ENCODE measurements at regions not wholly inside any gene's neighbourhood (a gene's known extent, or its start where the extent isn't known, plus 50 kb on each side); places are given as distances from the start of the nearest gene placed in this dataset.

GRCh38 chr1:218823291-218823900 lies 350.3 kb upstream of the LYPLAL1 start:
- DNase-seq (ENCODE audit: low spot score): no peak

DNA sequence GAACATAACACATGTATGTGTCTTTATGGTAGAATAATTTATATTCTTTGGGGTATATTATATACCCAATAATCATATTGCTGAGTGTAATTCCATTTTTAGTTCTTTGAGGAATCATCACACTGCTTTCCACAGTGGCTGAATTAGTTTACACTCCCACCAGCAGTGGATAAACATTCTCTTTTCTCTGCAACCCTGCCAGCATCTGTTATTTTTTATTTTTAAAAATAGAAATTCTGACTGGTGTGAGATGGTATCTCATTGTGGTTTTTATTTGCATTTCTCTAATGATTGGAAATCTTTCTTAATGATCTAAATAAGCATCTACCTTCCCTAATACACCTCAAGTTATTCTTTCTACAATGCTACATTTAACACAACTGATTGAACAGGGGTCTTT lies 346.2 kb upstream of the LYPLAL1 start:
- no peak for DNase-seq (ENCODE audit: low spot score)

- DNase-seq (ENCODE audit: low spot score): no peak
Observed at GRCh38 chr1:218828125-218828650, 345.5 kb upstream of the LYPLAL1 start.

GRCh38 chr1:218829097-218829496 lies 344.6 kb upstream of the LYPLAL1 start:
- DNase-seq (ENCODE audit: low spot score): no peak

- no peak for DNase-seq (ENCODE audit: low spot score)
Observed at GRCh38 chr1:218835609-218836008, 338.1 kb upstream of the LYPLAL1 start.

DNA sequence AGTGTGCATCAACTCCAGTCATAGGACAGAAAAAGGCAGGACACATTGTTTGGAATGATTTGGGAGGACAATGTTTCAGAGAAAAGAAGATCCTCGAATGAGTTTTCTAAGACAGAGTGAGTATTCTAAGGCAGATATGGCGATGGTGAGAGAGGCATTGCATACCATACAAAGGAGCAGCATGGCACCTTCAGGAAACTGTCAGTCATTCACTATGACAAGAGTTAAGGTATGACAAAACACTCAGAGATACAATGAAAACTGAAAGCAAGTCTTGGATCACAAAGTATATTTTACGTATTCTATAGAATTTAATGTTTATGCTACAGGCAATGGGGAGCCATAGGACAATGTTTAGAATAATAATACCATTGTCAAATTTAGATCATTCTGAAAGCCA lies 337.4 kb upstream of the LYPLAL1 start:
- no peak for DNase-seq (ENCODE audit: low spot score)

DNA sequence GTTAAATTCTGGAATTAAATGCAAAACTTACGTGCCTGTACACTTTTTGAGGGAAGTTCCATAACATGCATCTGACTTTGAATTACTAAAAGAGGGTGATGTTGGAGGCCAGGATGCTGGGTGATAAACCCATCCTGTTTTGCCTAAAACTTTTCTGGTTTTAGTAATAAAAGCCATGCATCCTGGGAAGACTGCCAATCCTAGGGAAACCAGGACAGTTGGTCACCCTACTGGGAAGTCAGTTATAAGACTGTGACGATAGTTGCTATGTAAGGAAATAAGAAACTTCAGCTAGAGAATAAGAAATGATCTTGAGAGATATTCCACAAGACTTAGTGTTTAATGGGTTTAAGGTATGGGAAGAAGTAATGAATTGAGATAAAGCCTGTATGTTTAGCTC lies 336.6 kb upstream of the LYPLAL1 start:
- no peak for DNase-seq (ENCODE audit: low spot score)

DNA sequence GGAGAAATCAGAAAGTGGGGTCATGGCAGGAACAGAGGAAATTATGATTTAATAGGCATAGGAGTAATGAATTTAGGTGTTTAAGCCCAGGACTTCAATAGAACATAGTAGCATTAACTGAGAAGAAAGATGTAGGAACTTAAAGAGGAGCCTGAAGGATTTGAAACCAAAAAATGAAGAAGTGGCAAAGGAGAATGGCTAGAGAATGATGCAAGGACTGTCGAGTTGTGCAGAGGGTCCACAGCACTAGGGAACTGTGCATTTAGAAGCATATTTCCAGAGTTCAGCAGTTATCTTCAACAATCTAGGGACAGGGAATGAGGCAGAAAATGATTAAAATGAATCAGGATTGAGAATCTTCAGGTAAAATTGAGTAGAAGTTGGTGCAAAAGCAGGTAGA lies 328.1 kb upstream of the LYPLAL1 start:
- no peak for DNase-seq (ENCODE audit: low spot score)

- DNase-seq (ENCODE audit: low spot score): no peak
Observed at GRCh38 chr1:218846181-218846580, 327.5 kb upstream of the LYPLAL1 start.

GRCh38 chr1:218847089-218847768 lies 326.4 kb upstream of the LYPLAL1 start:
- DNase-seq (ENCODE audit: low spot score): no peak

GRCh38 chr1:218848009-218848408 lies 325.7 kb upstream of the LYPLAL1 start:
- no peak for DNase-seq (ENCODE audit: low spot score)

GRCh38 chr1:218850367-218850766 lies 323.3 kb upstream of the LYPLAL1 start:
- no peak for DNase-seq (ENCODE audit: low spot score)

- no peak for DNase-seq (ENCODE audit: low spot score)
Observed at GRCh38 chr1:218851586-218851985, 322.1 kb upstream of the LYPLAL1 start.

DNA sequence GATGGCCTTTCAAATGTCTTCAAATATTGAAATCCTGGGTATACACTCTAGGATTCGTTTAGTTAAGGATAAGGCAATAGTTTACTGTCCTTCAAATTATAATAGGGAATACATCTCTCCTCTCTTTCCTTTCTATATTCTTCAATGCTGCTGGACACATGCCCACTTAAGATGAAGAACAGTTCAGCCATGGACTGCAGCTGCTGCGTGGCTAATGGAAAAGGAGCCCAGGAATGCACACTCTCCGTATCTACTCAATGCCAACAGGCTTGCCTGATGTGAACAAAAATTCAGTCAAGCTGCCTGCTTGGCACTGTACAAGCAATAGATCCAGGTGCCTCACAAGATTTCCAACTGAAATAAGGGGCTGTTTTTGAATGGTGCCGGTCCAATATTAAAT lies 321.2 kb upstream of the LYPLAL1 start:
- no peak for DNase-seq (ENCODE audit: low spot score)

DNA sequence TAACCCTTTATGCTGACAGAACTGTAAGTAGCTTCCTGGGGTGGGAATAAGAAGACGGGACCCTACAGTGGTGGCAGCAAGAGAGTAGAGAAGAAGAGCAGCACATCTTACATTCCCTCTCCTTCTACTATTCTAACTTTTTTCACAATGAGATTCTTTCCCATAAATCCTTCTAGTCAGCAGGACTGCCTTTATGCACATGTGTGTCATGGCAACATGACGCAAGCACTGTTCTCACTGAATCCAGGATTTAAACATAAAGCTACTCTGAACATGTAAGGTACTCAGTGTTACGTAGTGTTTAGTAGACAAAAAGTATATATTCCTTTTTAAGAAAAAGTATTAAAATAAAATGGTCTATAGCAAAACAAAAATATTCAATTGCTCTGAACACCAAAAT lies 309.7 kb upstream of the LYPLAL1 start:
- no peak for DNase-seq (ENCODE audit: low spot score)

GRCh38 chr1:218865591-218865990 lies 308.1 kb upstream of the LYPLAL1 start:
- DNase-seq (ENCODE audit: low spot score): peak; percentile 58

GRCh38 chr1:218866507-218866906 lies 307.2 kb upstream of the LYPLAL1 start:
- no peak for DNase-seq (ENCODE audit: low spot score)

DNA sequence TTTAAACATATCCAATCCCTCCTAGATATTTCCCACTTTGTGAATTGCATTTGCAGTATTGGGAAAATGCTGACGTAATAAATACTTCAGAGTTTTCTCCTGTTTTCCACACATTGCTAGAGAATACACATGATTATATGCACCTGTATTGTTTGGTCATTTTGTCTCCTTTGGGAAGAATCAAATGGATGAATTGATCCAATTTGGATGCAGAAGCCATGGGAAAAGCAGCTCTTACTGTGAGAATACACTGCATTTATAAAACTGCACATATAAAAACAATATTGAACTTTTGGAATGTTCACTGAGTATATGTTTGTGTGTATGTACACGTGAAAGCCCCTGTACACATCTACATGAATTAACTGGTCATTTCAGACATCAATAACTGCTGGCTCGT lies 306.6 kb upstream of the LYPLAL1 start:
- no peak for DNase-seq (ENCODE audit: low spot score)

DNA sequence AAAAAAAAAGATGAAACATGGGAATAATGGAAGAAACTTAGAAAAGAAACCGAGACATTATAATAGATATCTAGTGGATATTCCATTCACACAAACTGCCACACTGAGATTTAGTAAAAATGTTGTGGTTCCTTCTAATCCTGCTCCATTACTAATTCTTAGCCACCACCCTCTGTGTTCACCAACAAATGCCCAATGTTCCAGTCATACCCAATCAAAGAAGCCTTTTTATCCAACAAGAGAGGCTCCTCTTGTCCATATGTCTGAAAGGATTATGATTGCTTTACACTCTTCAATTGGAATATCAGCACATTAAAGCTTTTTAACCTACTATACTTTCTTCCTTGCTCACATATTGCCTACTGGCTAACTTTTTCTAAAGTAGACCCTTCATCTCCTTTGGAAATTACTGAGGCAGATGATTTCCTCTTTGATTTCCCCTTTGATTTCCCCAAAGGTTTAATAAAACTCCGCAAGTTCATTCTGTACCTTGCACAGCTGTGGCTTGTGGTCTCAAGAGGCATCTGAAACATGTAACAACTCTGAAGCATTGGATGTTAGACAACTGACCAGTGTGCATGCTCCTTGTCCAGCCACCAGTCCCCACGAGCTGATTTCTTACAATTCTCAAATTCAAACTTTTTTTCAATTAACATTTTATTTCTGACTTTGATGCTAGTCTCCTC lies 305.6 kb upstream of the LYPLAL1 start:
- no peak for DNase-seq (ENCODE audit: low spot score)

DNA sequence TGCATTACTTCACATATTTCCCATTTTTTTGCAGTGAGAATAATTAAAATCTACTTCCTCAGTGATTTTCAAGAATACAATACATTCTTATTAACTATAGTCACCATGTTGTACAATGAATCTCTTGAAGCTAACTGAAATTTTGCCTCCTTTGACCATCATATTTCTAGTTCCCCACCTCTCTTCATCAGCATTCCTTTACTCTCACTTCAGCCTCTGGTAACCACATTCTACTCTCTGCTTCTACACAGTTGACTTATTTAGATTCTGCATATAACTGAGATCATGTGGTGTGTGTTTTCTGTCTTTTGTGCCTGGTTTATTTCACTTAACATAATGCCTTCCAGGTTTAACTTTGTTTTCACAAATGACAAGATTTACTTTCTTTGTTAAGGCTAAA lies 304.4 kb upstream of the LYPLAL1 start:
- no peak for DNase-seq (ENCODE audit: low spot score)

GRCh38 chr1:218872026-218872425 lies 301.7 kb upstream of the LYPLAL1 start:
- DNase-seq (ENCODE audit: low spot score): no peak

GRCh38 chr1:218872928-218873327 lies 300.8 kb upstream of the LYPLAL1 start:
- DNase-seq (ENCODE audit: low spot score): no peak

GRCh38 chr1:218874313-218874712 lies 299.4 kb upstream of the LYPLAL1 start:
- no peak for DNase-seq (ENCODE audit: low spot score)
